Stomach (tissue), 8 donors: ENCODE measurements at regions not wholly inside any gene's neighbourhood (a gene's known extent, or its start where the extent isn't known, plus 50 kb on each side); places are given as distances from the start of the nearest gene placed in this dataset.

Source experiments
- DNase-seq, 2 donors: peaks; one replicate each; pipeline versions ENCODE4 v3.0.0 to v3.0.0-alpha.2; 2013 to 2019
- H3K27ac ChIP-seq, 5 donors: fragments of 200-600 bp in 4 of 5; sonication (generic) in 4 of 5; one replicate each; pipeline ENCODE4 v1.5.1; 2013 to 2019; ENCODE audit warnings: mild to moderate bottlenecking in 1 of 5, moderate library complexity in 1 of 5
- H3K27me3 ChIP-seq, 3 donors: fragments of 200-600 bp; sonication (generic); one replicate each; pipeline ENCODE4 v1.5.1; 2017 to 2019; ENCODE audit warnings: mixed run types in 1 of 3
- H3K36me3 ChIP-seq, 4 donors: fragments of 200-600 bp; sonication (generic); 1 replicate in 3 of 4; 2 replicates in 1 of 4; pipeline ENCODE4 v1.5.1; 2016 to 2019
- H3K4me1 ChIP-seq, 4 donors: fragments of 200-600 bp; sonication (generic); one replicate each; pipeline ENCODE4 v1.5.1; 2016 to 2019
- H3K4me3 ChIP-seq, 4 donors: fragments of 200-600 bp; sonication (generic) in 3 of 4; one replicate each; pipeline ENCODE4 v1.5.1; 2016 to 2019; ENCODE audit warnings: mild to moderate bottlenecking in 1 of 4
- H3K9me3 ChIP-seq, 4 donors: fragments of 200-600 bp; sonication (generic); one replicate each; pipeline ENCODE4 v1.5.1; 2016 to 2019
- CTCF ChIP-seq, 7 experiments: fragments of 450-650 bp in 4 of 7; fragments of 200-600 bp in 3 of 7; sonication (generic) in 3 of 7; IDR thresholded peaks; one replicate each; pipeline ENCODE4 v1.5.1; 2016 to 2019; ENCODE audit warnings: antibody characterized with exemption in 7 of 7, control low read depth in 2 of 7, mild to moderate bottlenecking in 1 of 7
- EP300 ChIP-seq: sonication (generic); formaldehyde crosslinking; IDR thresholded peaks from one replicate; pipeline ENCODE4 v1.6.1; 2017; ENCODE audit warnings: antibody characterized with exemption
- POLR2A ChIP-seq, 4 donors: fragments of 450-650 bp; IDR thresholded peaks; one replicate each; pipeline ENCODE4 v1.6.1; 2016; ENCODE audit warnings: antibody characterized with exemption in 4 of 4, control low read depth in 2 of 4, mild to moderate bottlenecking in 1 of 4, moderate library complexity in 1 of 4
- POLR2AphosphoS5 ChIP-seq, 3 donors: sonication (generic); formaldehyde crosslinking; IDR thresholded peaks; one replicate each; pipeline ENCODE4 v1.6.1; 2016; ENCODE audit warnings: antibody characterized with exemption in 3 of 3
- WGBS, 5 donors: extraction: QIAGEN DNeasy Blood & Tissue Kit in 3 of 5; methylation state at CpG; one replicate each; pipeline versions ENCODE4 v1.1.5 to v1.1.7; 2013 to 2018; 5-methylcytosine and 5-hydroxymethylcytosine counted together
- intact Hi-C: fragments of 100-400 bp; cut with DNase I; formaldehyde crosslinking; loops from one replicate; pipeline ENCODE4 v1.15.1; 2023; ENCODE audit warnings: low total_unique reads
- donor health status: healthy with polysubstance abuse.
- donor health status: Bipolar disorder and iron deficiency.
- donor health status: healthy.

GRCh38 chr1:29842130-29842529 lies 605.8 kb downstream of the PTPRU start:
- intact Hi-C loops, result no loop called here
- DNase-seq, result no peak
- H3K27ac ChIP-seq, result no peak overlapping the region
- H3K4me1 ChIP-seq, result no peaks in the 10 kb centered on the region
- H3K4me3 ChIP-seq, result no peak overlapping the region
- no peaks in the 10 kb centered on the region for H3K36me3 ChIP-seq
- TF ChIP-seq EP300, result no peak
- no peak for TF ChIP-seq POLR2A (IDR thresholded peaks at IDR 0.05)
- TF ChIP-seq CTCF (IDR thresholded peaks at IDR 0.05), result no peak
- no peak for TF ChIP-seq POLR2AphosphoS5 (IDR thresholded peaks at IDR 0.05)
- WGBS, 5 donors, result 62 to 82% (median 63%) methylated on average over 1 of the region's 1 CpG
- peaks cover 0 to 26% (median 0%) of the 10 kb centered on the region in 3 donors for H3K27me3 ChIP-seq
- peaks cover 4 to 27% (median 20%) of the 10 kb centered on the region in 4 donors for H3K9me3 ChIP-seq

- intact Hi-C loops, result no loop called here
- TF ChIP-seq CTCF (IDR thresholded peaks at IDR 0.05) (no peak), POLR2A (IDR thresholded peaks at IDR 0.05) (no peak), POLR2AphosphoS5 (IDR thresholded peaks at IDR 0.05) (no peak)
- no peaks in the 10 kb centered on the region for H3K4me1 ChIP-seq
- WGBS, 5 donors, result 65 to 75% (median 67%) methylated on average over 4 of the region's 4 CpGs
- H3K4me3 ChIP-seq, result no peak overlapping the region
- no peak for DNase-seq
- H3K36me3 ChIP-seq, result no peaks in the 10 kb centered on the region
- H3K27me3 ChIP-seq, result peaks cover 0 to 7% (median 0%) of the 10 kb centered on the region in 3 donors
- peaks cover 4 to 27% (median 20%) of the 10 kb centered on the region in 4 donors for H3K9me3 ChIP-seq
- no peak overlapping the region for H3K27ac ChIP-seq
Measured at GRCh38 chr1:29839726-29840125, 603.4 kb downstream of the PTPRU start.

GRCh38 chr1:29838738-29839320 lies 602.5 kb downstream of the PTPRU start:
- WGBS, 5 donors, result 70 to 86% (median 76%) methylated on average over 3 of the region's 3 CpGs
- Histone ChIP-seq H3K9me3 (peaks cover 4 to 27% (median 20%) of the 10 kb centered on the region in 4 donors), H3K27ac (no peak overlapping the region), H3K4me3 (no peak overlapping the region), H3K4me1 (no peaks in the 10 kb centered on the region), H3K36me3 (no peaks in the 10 kb centered on the region), H3K27me3 (peaks cover 0 to 8% (median 0%) of the 10 kb centered on the region in 3 donors)
- no peak for DNase-seq
- no peak for TF ChIP-seq EP300
- no peak for TF ChIP-seq POLR2A (IDR thresholded peaks at IDR 0.05)
- no peak for TF ChIP-seq POLR2AphosphoS5 (IDR thresholded peaks at IDR 0.05)
- TF ChIP-seq CTCF (IDR thresholded peaks at IDR 0.05), result no peak
- intact Hi-C loops, result no loop called here

- TF ChIP-seq EP300 (no peak), POLR2A (IDR thresholded peaks at IDR 0.05) (no peak), POLR2AphosphoS5 (IDR thresholded peaks at IDR 0.05) (no peak), CTCF (IDR thresholded peaks at IDR 0.05) (no peak)
- H3K36me3 ChIP-seq, result no peaks in the 10 kb centered on the region
- peaks cover 0 to 6% (median 0%) of the 10 kb centered on the region in 3 donors for H3K27me3 ChIP-seq
- intact Hi-C loops, result no loop called here
- no peak overlapping the region for H3K4me3 ChIP-seq
- peaks cover 3 to 13% (median 12%) of the 10 kb centered on the region in 4 donors for H3K9me3 ChIP-seq
- no peak overlapping the region for H3K27ac ChIP-seq
- no peak for DNase-seq
- 54 to 66% (median 60%) methylated on average over 12 of the region's 12 CpGs for WGBS, 5 donors
- H3K4me1 ChIP-seq, result no peaks in the 10 kb centered on the region
Measured at GRCh38 chr1:29836651-29837646, 600.6 kb downstream of the PTPRU start.
